GM21423 (cell line): ENCODE measurements at regions not wholly inside any gene's neighbourhood (a gene's known extent, or its start where the extent isn't known, plus 50 kb on each side); places are given as distances from the start of the nearest gene placed in this dataset.

Experiments
- ATAC-seq: cut with Tn5 transposase; IDR thresholded peaks from one replicate; pipeline ENCODE4 v1.9.1; 2021; ENCODE audit warnings: mild to moderate bottlenecking, moderate library complexity; ENCODE audit not compliant: unreplicated experiment

- ATAC-seq = no peak
Measured at GRCh38 chr9:27743490-27743889, 170.2 kb upstream of the C9orf72 start.

DNA sequence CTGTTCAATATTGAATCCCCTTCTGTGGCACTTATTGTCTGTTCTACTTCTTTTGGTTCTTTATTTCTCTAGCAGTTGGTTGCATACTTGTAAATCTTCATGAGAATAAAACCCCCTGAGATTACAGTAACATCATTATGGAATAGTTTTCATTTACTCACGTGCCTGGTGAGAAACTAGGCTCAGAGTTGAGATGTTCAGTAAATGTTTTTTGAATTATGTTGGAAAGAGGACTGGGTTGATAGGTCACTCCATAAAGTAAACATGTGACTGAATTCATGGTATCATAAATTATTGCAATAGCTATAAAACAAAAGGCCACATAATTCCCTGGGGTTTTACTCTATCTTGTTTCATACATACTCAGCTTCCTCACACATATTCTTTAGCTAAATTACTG, 174.2 kb upstream of the C9orf72 start:
- no peak for ATAC-seq

GRCh38 chr9:27749838-27750237, 176.6 kb upstream of the C9orf72 start:
- no peak for ATAC-seq

- ATAC-seq = no peak
Measured at GRCh38 chr9:27750566-27750965, 177.3 kb upstream of the C9orf72 start.

GRCh38 chr9:27752069-27752468, 178.8 kb upstream of the C9orf72 start:
- no peak for ATAC-seq

DNA sequence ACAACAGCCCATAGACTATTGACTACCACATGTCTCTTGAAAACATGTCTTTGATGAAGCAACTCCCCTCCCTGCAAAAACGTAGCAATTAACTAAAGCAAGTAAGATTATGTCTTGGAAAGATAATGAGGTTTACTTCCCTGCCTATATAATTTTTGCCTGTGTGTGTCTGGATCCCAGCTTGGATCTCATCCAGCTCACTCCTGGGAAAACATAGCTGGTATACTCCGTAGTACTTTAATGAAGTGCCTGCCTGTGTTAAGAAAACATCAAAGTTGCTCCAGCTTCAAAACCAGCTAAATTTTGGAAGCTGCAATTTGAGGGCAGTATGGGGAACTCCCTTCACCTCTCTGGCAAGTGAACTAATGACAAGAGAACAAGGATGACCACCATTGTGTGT, 182.6 kb upstream of the C9orf72 start:
- no peak for ATAC-seq

DNA sequence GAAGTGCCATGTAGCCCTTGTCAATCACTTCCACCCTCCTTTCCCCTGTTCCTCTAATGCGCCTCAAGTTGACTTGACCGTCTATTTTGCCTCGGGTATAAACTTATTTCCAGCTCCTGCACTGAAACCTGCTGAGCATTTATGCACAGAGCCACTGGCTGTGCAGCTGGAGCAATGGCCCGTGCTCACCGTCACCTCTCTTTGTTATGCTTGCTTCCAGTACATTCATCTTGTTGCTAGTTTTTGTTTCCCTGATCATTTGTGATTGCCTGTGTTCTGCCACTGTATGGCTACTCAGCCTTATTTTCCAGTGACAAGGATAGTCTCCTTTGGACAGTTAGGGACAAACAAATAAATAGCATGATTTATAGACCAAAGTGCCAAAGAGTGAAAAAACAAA, 183.1 kb upstream of the C9orf72 start:
- ATAC-seq = no peak

DNA sequence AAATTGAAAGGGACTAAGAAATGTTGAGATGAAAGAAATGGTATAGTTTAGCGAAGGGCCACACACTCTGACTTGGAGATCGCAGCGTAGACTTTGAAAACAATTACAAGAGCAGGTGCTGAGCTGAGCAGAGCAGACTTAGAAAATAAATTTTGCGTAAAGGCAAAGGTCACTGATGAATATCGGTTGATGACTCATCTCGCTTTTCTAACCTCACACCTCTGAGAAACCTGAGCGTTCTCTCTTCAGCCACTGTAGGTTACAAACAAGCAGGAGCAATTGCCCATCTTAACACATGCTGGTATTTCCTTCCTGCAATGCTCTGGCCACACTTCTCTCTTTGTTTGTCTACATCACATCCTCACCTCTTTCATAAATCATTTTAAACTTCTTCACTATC, 190.6 kb upstream of the C9orf72 start:
- ATAC-seq = no peak

DNA sequence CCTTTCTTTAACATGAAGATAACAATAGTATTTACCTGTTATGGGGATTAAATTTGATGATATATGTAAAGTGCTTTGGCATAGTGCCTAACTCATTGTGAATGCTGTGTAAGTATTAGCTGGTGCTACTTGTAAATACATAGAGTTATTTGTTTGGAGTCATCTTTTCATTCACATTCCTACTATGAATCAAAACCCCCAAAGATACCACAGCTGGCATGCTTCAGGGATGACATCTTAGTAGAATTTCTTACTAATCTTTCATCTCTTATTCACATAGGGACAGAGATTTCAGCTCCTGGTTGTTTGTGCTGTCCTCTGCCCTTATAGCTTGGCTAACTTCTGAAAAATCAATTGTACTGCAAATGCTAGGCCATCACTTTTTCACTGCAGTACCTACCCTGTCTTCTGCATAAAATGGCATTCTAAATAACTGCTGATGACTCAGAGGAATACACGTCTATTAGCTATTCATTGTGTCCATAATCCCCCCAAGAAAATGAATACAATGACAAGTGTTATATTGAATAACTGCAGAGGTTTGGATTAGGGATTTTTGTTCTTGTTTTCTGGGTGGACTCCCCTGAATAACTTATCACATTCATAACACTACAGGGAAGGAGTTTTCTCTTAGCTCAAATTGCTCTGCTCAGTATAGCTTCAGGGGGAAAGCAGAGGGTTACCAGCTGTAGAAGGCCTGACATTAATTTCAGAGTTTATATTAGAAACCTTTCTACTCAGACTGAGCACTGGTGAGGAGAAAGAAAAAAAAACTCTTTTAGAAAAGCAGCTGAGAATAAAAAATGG, 192.2 kb upstream of the C9orf72 start:
- no peak for ATAC-seq

GRCh38 chr9:27766073-27766835, 193.0 kb upstream of the C9orf72 start:
- ATAC-seq = no peak

DNA sequence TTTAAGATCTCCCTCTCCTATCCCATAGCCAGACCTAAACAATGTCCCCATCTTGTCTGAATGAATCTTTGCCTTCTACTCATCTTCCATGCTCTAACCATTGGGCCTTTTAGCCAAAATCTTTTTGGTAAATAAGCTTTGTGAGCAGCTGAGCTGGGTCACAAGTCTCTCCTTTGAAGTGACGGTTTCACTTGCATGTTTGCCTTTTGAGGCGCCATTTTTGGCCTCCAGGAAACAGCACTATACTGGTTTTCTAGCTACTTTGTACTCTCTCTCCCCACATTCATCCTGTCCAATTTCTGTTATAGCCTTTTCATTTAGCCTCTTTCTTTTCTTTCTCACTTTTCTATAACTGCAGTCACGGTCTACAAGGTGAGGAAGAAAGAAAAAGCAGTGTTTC, 195.5 kb upstream of the C9orf72 start:
- no peak for ATAC-seq

- ATAC-seq = no peak
Measured at GRCh38 chr9:27770541-27770940, 197.3 kb upstream of the C9orf72 start.

GRCh38 chr9:27771803-27772545, 198.7 kb upstream of the C9orf72 start:
- ATAC-seq = no peak

DNA sequence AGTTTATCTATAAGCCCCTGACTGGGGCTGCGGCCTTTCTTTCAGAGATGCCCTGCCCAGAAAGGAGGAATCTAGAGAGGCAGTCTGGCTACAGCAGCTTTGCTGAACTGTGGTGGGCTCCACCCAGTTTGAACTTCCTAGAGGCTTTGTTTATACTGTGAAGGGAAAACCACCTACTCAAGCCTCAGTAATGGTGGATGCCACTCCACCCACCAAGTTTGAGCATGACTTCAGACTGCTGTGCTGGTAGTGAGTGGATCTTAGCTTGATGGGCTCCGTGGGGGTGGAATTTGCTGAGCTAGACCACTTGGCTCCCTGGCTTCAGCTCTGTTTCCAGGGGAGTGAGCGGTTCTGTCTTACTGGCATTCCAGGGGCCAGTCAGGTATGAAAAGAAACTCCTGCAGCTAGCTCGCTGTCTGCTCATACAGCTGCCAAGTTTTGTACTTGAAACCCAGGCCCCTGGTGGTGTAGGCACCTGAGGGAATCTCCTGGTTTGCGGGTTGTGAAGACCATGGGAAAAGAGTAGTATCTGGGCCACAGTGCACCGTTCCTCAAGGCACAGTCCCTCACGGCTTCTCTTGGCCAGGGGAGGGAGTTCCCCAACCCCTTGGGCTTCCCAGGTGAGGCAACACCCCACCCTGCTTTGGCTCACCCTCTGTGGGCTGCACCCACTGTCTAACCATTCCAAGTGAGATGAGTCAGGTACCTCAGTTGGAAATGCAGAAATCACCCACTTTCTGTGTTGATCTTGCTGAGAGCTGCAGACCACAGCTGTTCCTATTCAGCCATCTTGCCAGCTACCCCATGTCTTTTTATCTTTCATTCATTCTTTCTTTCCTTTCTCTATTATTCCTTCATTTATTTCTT, 211.8 kb upstream of the C9orf72 start:
- peak; percentile 45 for ATAC-seq

- peak; percentile 74 for ATAC-seq
Measured at GRCh38 chr9:27785714-27786100, 212.4 kb upstream of the C9orf72 start.

DNA sequence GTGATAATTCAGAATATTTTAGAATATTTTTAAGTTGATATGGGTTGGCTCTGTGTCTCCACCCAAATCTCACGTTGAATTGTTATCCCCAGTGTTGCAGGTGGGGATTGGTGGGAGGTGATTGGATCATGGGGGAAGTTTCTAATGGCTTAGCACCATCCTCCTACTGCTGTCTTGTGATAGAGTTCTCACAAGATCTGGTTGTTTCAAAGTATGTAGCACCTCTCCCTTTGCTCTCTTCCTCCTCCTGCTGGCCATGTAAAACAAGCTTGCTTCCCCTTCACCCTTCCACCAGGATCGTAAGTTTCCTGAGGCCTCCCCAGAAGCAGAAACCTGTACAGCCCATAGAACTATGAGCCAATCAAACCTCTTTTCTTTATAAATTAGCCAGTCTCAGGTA, 214.6 kb upstream of the C9orf72 start:
- no peak for ATAC-seq

DNA sequence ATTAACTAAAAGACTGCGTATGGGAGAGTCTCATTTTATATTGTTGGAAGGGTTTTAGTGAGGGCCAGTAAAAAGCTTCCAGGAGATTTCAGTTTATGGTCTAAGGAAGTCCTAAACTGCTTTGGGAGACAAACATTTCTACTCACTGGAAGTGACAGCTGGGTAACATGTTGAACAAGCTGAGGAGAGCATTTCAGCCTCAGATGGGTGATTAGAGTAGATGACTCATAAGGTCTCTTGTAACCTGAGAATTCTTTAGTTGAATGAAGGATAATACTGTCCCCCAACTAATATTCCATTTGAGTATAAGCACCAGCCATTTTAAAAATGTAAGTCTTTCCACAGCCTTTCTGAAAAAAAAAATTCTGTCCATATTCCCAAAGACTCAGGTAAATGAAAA, 218.0 kb upstream of the C9orf72 start:
- ATAC-seq = no peak

GRCh38 chr9:27792971-27793689, 219.8 kb upstream of the C9orf72 start:
- no peak for ATAC-seq

DNA sequence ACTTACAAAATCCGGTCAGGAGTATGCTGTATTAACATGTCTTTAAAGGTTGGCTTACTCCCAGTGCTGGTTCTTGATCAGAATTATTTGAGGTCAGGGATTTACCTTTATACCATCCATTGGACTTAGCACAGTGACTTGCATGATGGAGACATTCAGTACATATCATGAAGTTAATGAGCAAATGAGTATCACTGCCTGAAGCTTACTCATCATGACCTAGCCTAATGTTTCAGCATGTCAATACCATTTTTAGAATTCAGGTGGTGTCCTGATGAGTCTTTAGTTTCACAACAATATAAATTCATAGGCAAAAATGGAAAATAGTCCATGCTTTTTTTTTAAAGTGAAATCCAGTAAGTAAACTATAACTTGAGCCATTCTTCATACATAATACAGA, 226.0 kb upstream of the C9orf72 start:
- no peak for ATAC-seq

GRCh38 chr9:27800159-27800558, 226.9 kb upstream of the C9orf72 start:
- no peak for ATAC-seq
